Body of pancreas (tissue), 4 donors: ENCODE measurements at regions not wholly inside any gene's neighbourhood (a gene's known extent, or its start where the extent isn't known, plus 50 kb on each side); places are given as distances from the start of the nearest gene placed in this dataset.

Source experiments
- ATAC-seq: fragments of 150-250 bp; one replicate; pipeline ENCODE4 v1.9.1; 2016
- DNase-seq, 4 donors: peaks; one replicate each; pipeline ENCODE4 v3.0.0-alpha.2; 2019
- H3K27ac ChIP-seq, 4 donors: fragments of 200-600 bp; sonication (generic); 1 replicate in 3 of 4; 2 replicates in 1 of 4; pipeline versions ENCODE4 v1.5.1 to v1.6.1; 2016 to 2019; ENCODE audit warnings: mild to moderate bottlenecking in 1 of 4, mixed read lengths in 1 of 4, moderate library complexity in 1 of 4
- H3K27me3 ChIP-seq, 2 donors: fragments of 200-600 bp; sonication (generic); one replicate each; pipeline ENCODE4 v1.6.0; 2016; ENCODE audit warnings: mild to moderate bottlenecking in 1 of 2
- H3K36me3 ChIP-seq, 2 donors: fragments of 200-600 bp; sonication (generic); replicated peaks in 1 of 2; 2 replicates each; pipeline ENCODE4 v1.5.1; 2016; ENCODE audit warnings: low read depth in 2 of 2; ENCODE audit not compliant: insufficient read depth in 1 of 2
- H3K4me1 ChIP-seq: fragments of 200-600 bp; sonication (generic); one replicate; pipeline ENCODE4 v1.6.0; 2016
- H3K4me3 ChIP-seq, 2 donors: fragments of 200-600 bp; sonication (generic); 1 replicate in 1 of 2; 2 replicates in 1 of 2; pipeline ENCODE4 v1.5.1; 2016 to 2019
- H3K9me3 ChIP-seq, 3 donors: fragments of 200-600 bp; sonication (generic); 1 replicate in 2 of 3; 2 replicates in 1 of 3; pipeline ENCODE4 v1.5.1; 2016
- POLR2A ChIP-seq, 3 donors: fragments of 450-650 bp; IDR thresholded peaks; one replicate each; pipeline ENCODE4 v1.6.1; 2016; ENCODE audit warnings: antibody characterized with exemption in 3 of 3, mild to moderate bottlenecking in 2 of 3
- WGBS, 2 donors: methylation state at CpG; one replicate each; pipeline ENCODE4 v1.1.5; 2017; 5-methylcytosine and 5-hydroxymethylcytosine counted together
- intact Hi-C: fragments of 100-400 bp; cut with DNase I; formaldehyde crosslinking; loops from one replicate; pipeline ENCODE4 v1.15.1; 2023
- TF ChIP-seq, protein P1 (sequence below), 7 experiments: fragments of 450-650 bp in 4 of 7; fragments of 200-600 bp in 3 of 7; sonication (generic) in 3 of 7; IDR thresholded peaks; one replicate each; pipeline ENCODE4 v1.5.1; 2016 to 2019; ENCODE audit warnings: antibody characterized with exemption in 7 of 7

DNA sequence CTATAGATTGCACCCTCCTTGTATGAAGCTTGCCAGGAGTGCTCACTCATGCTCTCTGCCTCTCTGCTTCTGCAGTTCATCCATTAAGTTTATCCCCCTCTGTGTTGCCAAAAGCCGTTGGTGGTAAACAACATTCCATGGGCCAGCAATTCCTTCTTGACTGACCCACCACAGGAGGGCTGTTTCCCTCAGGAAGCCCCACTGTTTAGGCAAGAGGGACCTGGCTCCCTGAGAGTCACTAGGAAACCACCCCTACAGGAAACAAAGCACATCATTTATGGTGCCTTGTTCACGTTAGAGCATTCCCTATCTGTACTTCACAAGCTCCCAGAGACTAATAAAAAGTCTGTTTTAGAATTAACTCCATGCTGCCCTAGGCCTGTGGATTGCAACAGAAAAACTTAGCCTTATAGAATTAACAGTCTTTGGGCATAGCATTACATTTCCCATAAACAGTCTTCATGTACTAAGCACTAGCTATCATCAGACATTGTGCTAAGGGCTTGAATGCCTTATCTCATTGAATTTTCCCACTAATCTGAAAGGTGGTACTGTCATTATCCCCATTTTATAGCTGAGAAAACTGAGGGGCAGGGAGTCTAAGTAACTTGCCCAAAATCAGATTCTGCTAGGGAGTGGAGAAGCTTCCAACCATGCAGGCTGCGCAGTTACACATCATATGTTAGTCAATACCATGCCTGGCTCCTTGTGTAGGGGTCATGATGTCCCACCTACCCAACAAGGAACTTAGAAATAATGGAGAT, 149.9 kb downstream of the SHQ1 start:
- H3K27me3 ChIP-seq, result no peaks in the 10 kb centered on the region
- TF ChIP-seq POLR2A (IDR thresholded peaks at IDR 0.05), result no peak
- TF ChIP-seq, protein P1, sequence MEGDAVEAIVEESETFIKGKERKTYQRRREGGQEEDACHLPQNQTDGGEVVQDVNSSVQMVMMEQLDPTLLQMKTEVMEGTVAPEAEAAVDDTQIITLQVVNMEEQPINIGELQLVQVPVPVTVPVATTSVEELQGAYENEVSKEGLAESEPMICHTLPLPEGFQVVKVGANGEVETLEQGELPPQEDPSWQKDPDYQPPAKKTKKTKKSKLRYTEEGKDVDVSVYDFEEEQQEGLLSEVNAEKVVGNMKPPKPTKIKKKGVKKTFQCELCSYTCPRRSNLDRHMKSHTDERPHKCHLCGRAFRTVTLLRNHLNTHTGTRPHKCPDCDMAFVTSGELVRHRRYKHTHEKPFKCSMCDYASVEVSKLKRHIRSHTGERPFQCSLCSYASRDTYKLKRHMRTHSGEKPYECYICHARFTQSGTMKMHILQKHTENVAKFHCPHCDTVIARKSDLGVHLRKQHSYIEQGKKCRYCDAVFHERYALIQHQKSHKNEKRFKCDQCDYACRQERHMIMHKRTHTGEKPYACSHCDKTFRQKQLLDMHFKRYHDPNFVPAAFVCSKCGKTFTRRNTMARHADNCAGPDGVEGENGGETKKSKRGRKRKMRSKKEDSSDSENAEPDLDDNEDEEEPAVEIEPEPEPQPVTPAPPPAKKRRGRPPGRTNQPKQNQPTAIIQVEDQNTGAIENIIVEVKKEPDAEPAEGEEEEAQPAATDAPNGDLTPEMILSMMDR (IDR thresholded peaks at IDR 0.05), result no peak
- no peak overlapping the region for H3K4me3 ChIP-seq
- no peaks in the 10 kb centered on the region for H3K36me3 ChIP-seq
- no peak overlapping the region for H3K27ac ChIP-seq
- no peaks in the 10 kb centered on the region for H3K9me3 ChIP-seq
- ATAC-seq (no peak), DNase-seq (no peak)
- intact Hi-C loops, result no loop called here
- H3K4me1 ChIP-seq, result no peaks in the 10 kb centered on the region
- 23 to 45% methylated on average over 2 to 3 of the region's 3 CpGs for WGBS, 2 donors

DNA sequence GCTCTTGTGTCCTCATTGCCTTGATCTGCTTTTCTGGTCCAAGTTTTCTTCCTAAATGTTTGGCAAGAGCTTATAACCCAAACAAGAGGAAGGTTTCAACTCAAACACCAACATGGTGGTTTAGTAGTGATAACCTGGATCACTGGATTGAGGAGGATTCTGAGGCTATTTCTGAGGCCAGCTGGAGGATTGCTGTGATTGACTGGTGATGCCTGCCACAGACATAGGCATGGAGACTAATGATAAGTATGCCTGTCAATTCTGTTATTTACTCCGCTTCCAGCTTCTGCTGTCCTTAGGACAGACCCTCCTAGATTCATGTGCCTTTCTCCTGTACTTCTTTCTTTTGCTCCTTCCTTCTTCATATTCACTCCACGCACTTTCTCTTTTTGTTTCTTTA, 150.5 kb downstream of the SHQ1 start:
- Histone ChIP-seq H3K27me3 (no peaks in the 10 kb centered on the region), H3K36me3 (no peaks in the 10 kb centered on the region), H3K27ac (no peak overlapping the region), H3K4me3 (no peak overlapping the region), H3K4me1 (no peaks in the 10 kb centered on the region), H3K9me3 (no peaks in the 10 kb centered on the region)
- TF ChIP-seq, protein P1 (IDR thresholded peaks at IDR 0.05), result no peak
- no peak for TF ChIP-seq POLR2A (IDR thresholded peaks at IDR 0.05)
- WGBS, 2 donors, result 73 to 82% methylated on average over 2 of the region's 2 CpGs
- DNase-seq (no peak), ATAC-seq (no peak)
- intact Hi-C loops, result no loop called here

DNA sequence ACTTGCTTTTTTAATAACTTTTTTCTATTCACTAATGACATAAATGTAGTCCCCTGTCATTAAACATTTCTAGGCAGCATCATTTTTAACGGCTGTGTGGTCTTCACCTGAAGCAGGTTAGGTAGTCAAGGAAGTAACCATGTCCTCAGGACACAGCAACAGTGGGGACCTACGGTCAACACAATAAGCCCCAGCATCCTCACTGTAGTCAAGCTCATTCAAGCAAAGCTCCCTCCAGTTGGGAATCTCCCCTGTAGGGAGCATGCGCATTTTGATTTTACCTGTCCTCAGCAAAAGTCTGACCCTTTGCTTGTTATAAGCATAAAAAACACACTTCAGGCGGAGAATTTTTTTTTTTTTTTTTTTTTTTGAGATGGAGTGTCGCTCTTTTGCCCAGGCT, 151.4 kb downstream of the SHQ1 start:
- 89 to 96% methylated on average over 5 of the region's 5 CpGs for WGBS, 2 donors
- TF ChIP-seq, protein P1 (IDR thresholded peaks at IDR 0.05), result no peak
- no peak for TF ChIP-seq POLR2A (IDR thresholded peaks at IDR 0.05)

DNA sequence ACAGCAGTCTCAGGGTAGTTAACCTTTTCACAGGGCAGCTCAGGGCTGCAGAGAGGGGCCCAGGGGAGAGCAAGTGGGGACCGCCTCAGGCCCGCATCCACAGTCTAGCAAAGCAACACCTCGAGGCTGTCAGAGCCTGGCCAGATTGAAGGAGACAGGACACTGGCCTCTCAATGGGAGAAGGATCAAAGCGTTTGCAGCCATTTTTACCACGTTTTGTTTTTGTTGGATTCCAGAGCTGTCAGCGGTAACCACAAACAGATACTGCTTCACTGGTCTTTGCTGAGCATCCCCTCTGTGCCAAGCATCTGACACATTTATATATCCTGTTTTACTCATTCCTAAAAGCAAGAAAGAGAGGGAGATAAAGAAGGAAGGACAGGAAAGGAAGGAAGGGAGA, 153.8 kb downstream of the SHQ1 start:
- no peaks in the 10 kb centered on the region for H3K36me3 ChIP-seq
- no peak for TF ChIP-seq POLR2A (IDR thresholded peaks at IDR 0.05)
- TF ChIP-seq, protein P1 (IDR thresholded peaks at IDR 0.05), result no peak
- no peaks in the 10 kb centered on the region for H3K9me3 ChIP-seq
- H3K27me3 ChIP-seq, result no peaks in the 10 kb centered on the region
- ATAC-seq (no peak), DNase-seq (no peak)
- no peak overlapping the region for H3K27ac ChIP-seq
- 70 to 71% methylated on average over 6 of the region's 6 CpGs for WGBS, 2 donors
- no peak overlapping the region for H3K4me3 ChIP-seq
- intact Hi-C loops, result no loop called here
- no peaks in the 10 kb centered on the region for H3K4me1 ChIP-seq

More for the DNA sequence above, 151.4 kb downstream of the SHQ1 start:
- H3K4me3 ChIP-seq, result no peak overlapping the region
- DNase-seq (no peak), ATAC-seq (no peak)
- no peaks in the 10 kb centered on the region for H3K4me1 ChIP-seq
- no peaks in the 10 kb centered on the region for H3K9me3 ChIP-seq
- H3K27me3 ChIP-seq, result no peaks in the 10 kb centered on the region
- no peaks in the 10 kb centered on the region for H3K36me3 ChIP-seq
- no peak overlapping the region for H3K27ac ChIP-seq
- intact Hi-C loops, result no loop called here

DNA sequence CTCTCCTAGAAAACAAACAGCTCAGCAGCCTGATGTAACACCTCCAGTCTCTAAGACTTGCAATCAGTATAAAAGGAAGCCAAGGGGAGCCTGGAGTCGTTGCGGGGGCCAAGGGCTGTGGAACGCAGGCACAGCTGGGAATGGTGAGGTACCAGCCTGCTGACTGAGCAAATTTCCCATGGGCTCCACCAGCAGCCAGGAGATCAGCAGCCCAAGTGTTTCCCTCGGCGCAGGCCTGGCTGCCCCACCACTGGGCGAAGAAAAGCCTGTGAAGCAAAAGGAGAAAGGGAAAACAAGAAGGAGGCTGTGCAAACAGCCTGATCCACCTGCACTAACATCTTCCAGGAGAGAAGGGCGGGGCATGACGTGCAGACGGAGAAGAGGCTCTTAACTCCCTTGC, 155.3 kb downstream of the SHQ1 start:
- ATAC-seq (no peak), DNase-seq (no peak)
- H3K36me3 ChIP-seq, result no peaks in the 10 kb centered on the region
- H3K4me3 ChIP-seq, result no peak overlapping the region
- no peak overlapping the region for H3K27ac ChIP-seq
- WGBS, 2 donors, result 75 to 91% methylated on average over 9 of the region's 9 CpGs
- no peaks in the 10 kb centered on the region for H3K9me3 ChIP-seq
- H3K4me1 ChIP-seq, result no peaks in the 10 kb centered on the region
- intact Hi-C loops, result no loop called here
- H3K27me3 ChIP-seq, result no peaks in the 10 kb centered on the region
- TF ChIP-seq POLR2A (IDR thresholded peaks at IDR 0.05), result no peak
- TF ChIP-seq, protein P1 (IDR thresholded peaks at IDR 0.05), result no peak
